WTC11 (cell line): ENCODE measurements at regions not wholly inside any gene's neighbourhood (a gene's known extent, or its start where the extent isn't known, plus 50 kb on each side); places are given as distances from the start of the nearest gene placed in this dataset.

Experiments used
- ATF3 ChIP-seq: sonication (generic); formaldehyde crosslinking; conservative IDR thresholded peaks from 2 replicates; pipeline ENCODE4 v1.8.1; 2022; ENCODE audit warnings: mild to moderate bottlenecking, missing genetic modification reagents
- CTCF ChIP-seq: fragments of 200-600 bp; IDR thresholded peaks from 2 replicates; pipeline ENCODE4 v1.8.0; 2022; ENCODE audit warnings: antibody characterized with exemption
- E2F4 ChIP-seq: sonication (generic); formaldehyde crosslinking; IDR thresholded peaks from 2 replicates; pipeline ENCODE4 v1.8.1; 2022; ENCODE audit warnings: low read depth, mild to moderate bottlenecking, moderate library complexity, missing genetic modification reagents, borderline replicate concordance
- E2F5 ChIP-seq: sonication (generic); formaldehyde crosslinking; IDR thresholded peaks from 2 replicates; pipeline ENCODE4 v1.8.1; 2022; ENCODE audit warnings: mild to moderate bottlenecking, moderate library complexity, missing genetic modification reagents
- ELF4 ChIP-seq: sonication (generic); formaldehyde crosslinking; IDR thresholded peaks from 2 replicates; pipeline ENCODE4 v1.8.1; 2022; ENCODE audit warnings: low read depth, mild to moderate bottlenecking, moderate library complexity, missing genetic modification reagents
- GTF2I ChIP-seq: fragments of 250-450 bp; sonication (Bioruptor Pico); conservative IDR thresholded peaks from 2 replicates; pipeline ENCODE4 v1.4.0; 2021; ENCODE audit warnings: mild to moderate bottlenecking
- MYBL2 ChIP-seq: sonication (generic); formaldehyde crosslinking; IDR thresholded peaks from 2 replicates; pipeline ENCODE4 v1.8.1; 2023; ENCODE audit warnings: mild to moderate bottlenecking, moderate library complexity, missing genetic modification reagents
- NR2C2 ChIP-seq: sonication (generic); formaldehyde crosslinking; IDR thresholded peaks from 2 replicates; pipeline ENCODE4 v1.8.0; 2022; ENCODE audit warnings: mild to moderate bottlenecking, missing genetic modification reagents
- TCF7 ChIP-seq: sonication (generic); formaldehyde crosslinking; IDR thresholded peaks from 2 replicates; pipeline ENCODE4 v1.8.0; 2022; ENCODE audit warnings: mild to moderate bottlenecking, low read depth, missing genetic modification reagents, moderate library complexity

DNA sequence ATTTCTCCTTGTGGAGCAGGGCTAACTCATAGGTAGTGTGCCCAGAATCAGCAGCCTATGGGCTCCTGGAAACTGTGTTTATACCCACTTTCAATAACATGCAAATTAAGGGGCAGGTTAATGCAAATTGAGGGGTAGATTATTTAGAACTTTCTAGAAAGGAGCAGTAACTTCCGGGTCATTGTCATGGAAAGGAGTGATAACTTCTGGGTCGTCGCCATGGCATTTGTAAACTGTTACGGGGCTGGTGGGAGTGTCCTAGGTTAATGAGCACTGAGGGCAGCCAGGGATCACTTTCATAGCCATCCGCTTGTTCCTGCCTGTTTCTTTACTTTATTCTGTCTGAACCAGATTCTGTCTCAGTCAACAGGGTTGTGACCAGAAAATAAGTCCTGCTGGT is 143.3 kb upstream of the RFLNA start:
- TF ChIP-seq CTCF (no peak), ELF4 (CRISPR knock-in tag) (no peak), ATF3 (no peak), MYBL2 (CRISPR knock-in tag) (no peak), E2F5 (CRISPR knock-in tag) (no peak), NR2C2 (no peak), TCF7 (CRISPR knock-in tag) (no peak), GTF2I (CRISPR knock-in tag) (no peak), E2F4 (no peak)
